ENCODE measurements at regions not wholly inside any gene's neighbourhood (a gene's known extent, or its start where the extent isn't known, plus 50 kb on each side); places are given as distances from the start of the nearest gene placed in this dataset.
"Not testable (repeated sequence)": the region's sequence is repeated elsewhere in the genome, so short reads cannot be mapped to it uniquely, and the experiment has no call there.

DNA sequence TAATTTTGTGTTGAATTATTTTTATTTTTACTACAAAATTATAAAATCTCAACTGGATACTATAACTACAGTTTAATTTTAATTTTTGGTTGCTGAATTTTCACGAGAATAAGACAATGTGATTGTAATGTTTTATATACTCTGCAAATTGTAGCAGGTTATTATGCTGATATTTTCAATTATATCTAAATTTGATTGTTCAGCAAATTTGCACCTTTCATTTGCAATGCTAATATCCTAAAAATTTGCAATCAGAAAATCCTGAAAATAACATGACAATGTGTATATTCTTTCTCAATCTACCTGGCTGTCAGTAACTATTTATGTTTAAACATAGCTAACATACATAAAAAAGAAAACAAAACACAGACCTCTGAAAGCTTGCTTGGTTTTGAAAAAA lies 932.2 kb upstream of the LRFN5 start:
- in situ Hi-C loops (cut with HindIII; ENCODE audit: low sequenced_read_pairs): no loop called here
- no peak for DNase-seq (ENCODE audit: low spot score)

DNA sequence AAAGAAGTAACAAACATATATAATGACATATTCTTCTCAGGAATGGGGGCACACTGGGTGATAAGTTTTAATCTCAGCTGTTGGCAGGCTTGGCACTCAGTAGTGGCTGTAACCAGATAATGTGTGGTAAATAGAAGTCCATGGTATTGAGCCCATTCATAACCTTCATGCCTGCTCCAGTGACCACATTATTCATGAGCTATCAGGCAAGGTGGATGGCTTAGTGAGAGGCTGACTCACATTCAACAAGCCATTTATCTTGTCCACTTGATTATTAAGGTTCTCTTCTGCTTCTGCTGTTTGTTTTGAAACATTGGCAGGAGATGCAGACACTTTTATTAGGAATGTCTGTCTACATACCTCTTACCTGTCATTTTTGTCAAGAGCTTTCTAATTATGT lies 950.4 kb upstream of the LRFN5 start:
- DNase-seq (ENCODE audit: low spot score): no peak
- in situ Hi-C loops (cut with HindIII; ENCODE audit: low sequenced_read_pairs): no loop called here

DNA sequence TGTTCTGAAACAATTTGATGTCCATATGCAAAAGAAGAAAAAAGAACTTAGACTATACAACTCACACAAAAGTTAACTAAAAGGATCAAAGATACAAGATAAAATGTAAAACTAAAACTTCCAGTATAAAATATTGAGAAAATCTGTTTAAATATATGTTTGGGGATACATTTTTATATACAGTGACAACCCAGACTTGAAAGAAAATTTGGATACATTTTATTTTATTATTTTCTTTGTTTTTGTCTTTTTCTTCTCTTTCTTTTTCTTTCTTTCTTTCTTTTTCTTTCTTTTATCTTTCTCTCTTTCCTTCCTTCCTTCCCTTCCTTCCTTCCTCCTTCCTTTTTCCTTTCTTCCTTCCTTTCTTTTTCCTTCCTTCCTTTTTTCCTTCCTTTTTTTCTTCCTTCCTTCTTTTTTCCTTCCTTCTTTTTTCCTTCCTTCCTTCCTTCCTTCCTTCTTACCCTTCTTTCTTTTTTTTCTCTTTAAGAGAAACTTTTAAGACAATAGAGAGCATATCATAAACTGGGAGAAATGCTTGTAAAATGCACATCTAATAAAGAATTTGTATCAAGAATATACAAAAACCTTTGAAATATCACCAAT lies 954.5 kb upstream of the LRFN5 start:
- DNase-seq (ENCODE audit: low spot score): no peak
- in situ Hi-C loops (cut with HindIII; ENCODE audit: low sequenced_read_pairs): no loop called here

DNA sequence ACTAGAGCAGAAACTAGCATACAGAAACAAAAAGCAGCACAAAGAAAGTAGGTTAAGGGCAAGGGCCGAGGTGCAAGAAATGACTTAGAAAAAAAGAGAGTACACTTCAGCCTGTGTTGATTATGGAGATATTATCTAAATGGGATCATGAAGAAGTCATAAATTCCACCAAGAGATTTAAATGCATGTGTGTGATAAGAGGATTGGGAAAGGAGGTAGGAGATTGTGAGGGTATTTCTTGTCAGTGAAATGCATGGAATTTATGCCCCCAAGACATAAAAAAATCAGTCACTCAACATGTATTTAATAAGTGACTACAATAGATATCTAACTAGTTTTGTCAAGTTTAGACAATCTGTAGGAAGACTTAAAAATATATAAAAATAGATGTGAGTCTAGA lies 976.2 kb upstream of the LRFN5 start:
- in situ Hi-C loops (cut with HindIII; ENCODE audit: low sequenced_read_pairs): no loop called here
- no peak for DNase-seq (ENCODE audit: low spot score)

DNA sequence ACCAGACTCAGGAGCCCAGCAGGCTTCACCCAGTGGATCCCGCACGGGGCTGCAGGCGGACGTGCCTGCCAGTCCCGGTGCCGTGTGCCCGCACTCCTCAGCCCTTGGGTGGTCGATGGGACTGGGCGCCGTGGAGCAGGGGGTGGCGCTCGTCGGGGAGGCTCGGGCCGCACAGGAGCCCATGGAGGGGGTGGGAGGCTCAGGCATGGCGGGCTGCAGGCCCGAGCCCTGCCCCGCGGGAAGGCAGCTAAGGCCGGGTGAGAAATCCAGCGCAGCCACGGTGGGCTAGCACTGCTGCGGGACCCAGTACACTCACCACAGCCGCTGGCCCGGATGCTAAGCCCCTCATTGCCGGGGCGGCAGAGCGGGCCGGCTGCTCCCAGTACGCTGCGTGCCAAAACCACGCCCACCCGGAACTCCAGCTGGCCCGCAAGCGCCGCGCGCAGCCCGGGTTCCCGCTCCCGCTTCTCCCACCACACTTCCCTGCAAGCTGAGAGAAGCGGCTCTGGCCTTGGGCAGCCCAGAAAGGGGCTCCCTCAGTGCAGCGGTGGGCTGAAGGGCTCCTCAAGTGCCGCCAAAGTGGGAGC lies 977.0 kb upstream of the LRFN5 start:
- in situ Hi-C loops (cut with HindIII; ENCODE audit: low sequenced_read_pairs); DNase-seq (ENCODE audit: low spot score): not testable (repeated sequence)

DNA sequence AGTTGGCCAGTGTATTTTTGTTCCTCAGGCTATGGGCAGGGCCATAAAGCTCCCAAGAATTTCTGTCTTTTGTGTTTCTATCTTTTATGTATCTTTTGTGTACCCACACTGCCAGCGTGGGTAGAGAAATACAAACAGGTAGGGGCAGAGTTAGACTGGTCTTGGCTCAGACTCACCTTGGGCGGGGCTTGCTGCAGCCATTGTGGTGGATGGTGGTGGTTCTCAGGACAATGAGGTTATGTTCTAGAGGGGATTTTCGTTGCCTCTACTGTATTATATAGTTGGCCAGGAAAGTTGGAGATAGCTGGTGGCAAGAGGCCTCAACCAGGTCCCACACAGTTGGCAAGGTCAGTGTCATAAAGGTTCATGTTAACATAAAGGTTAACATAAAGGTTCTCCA lies 977.5 kb upstream of the LRFN5 start:
- in situ Hi-C loops (cut with HindIII; ENCODE audit: low sequenced_read_pairs): no loop called here
- DNase-seq (ENCODE audit: low spot score): no peak

DNA sequence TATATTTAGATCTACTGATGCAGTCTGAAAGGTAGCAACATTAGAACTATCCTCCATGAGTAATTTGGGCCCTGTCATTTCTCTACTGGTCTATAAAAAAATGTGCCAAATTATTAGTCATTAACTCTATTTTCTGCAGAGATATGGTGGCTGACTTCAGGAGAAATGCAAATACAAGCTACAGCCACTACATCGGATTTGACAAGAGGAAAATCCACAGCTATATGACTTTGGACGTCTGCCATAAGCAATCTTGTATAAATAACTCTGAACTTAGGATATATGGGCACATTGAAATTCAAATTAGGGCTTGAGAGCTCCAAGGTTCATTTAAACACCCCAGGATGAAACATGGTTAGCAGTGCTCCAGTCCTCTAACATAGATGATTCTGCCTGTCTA lies 983.0 kb upstream of the LRFN5 start:
- no peak for DNase-seq (ENCODE audit: low spot score)
- in situ Hi-C loops (cut with HindIII; ENCODE audit: low sequenced_read_pairs): no loop called here

DNA sequence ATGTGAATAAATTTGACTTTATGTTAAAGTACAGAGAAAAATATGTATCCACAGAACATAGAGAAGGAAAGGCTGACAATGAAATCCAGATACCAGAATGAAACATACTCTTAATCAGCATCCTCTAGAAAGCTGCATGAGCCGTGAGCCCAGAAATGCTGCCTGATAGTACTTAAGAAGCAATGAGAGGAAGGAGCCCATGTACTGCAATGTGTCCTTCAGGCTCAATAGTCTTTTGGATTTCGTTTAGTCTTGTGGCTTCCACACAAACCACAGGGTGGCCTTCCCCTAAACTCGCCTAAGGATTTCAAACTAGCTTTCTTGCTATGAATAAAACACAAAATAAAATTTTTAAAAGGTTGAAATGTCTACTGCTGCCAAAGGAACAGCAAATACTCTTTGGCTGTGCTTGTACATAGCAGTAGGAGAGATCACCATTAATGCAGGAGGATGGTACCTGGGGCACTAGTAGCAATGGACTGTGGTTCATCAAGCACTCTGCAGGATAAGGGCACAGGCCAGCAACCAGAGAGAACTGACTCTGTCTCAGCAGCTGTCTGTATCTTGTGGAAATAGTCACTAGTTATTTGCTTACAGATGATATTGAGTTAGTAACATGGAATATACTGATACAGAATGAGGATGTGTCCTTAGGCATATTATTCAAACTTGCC lies 988.3 kb upstream of the LRFN5 start:
- in situ Hi-C loops (cut with HindIII; ENCODE audit: low sequenced_read_pairs): no loop called here

DNA sequence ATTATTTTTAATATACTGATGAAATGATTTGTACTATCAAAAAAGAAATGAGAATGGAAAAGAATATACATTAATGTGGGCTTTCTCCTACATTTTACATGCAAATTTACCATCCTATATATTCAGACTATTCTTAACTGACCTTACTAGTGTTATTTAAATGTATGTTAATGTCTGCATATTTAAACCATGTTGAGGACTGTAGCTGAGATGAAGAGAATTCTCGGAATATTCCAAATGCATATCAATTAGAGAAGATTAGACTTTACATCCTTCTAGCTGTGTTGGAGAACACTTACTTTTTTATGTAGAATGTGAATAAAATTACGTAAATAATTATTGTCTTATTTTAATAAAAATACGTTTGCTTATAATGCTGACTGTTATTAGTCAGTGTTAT lies 990.1 kb upstream of the LRFN5 start:
- in situ Hi-C loops (cut with HindIII; ENCODE audit: low sequenced_read_pairs): no loop called here
- no peak for DNase-seq (ENCODE audit: low spot score)

More for the DNA sequence above, 988.3 kb upstream of the LRFN5 start:
- DNase-seq (ENCODE audit: low spot score): no peak

DNA sequence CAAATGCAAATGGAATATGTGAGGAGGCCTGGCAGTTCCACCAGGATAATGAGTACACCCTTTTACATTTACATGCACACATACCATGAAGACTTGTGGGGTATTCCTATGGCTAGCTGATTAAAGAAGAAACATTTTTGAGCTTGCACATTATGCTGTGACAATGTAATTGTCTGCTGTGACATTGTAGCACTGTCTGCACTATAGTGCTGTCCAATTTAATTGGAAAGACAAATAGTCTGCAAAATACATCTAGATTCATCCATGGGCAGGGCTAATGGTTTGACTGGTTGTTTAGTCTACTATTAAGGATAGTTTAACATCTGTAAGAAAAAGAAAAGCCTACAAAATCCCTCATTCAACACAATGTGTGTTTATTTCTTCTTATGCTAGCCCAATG lies 1005.6 kb upstream of the LRFN5 start:
- in situ Hi-C loops (cut with HindIII; ENCODE audit: low sequenced_read_pairs): no loop called here
- no peak for DNase-seq (ENCODE audit: low spot score)

DNA sequence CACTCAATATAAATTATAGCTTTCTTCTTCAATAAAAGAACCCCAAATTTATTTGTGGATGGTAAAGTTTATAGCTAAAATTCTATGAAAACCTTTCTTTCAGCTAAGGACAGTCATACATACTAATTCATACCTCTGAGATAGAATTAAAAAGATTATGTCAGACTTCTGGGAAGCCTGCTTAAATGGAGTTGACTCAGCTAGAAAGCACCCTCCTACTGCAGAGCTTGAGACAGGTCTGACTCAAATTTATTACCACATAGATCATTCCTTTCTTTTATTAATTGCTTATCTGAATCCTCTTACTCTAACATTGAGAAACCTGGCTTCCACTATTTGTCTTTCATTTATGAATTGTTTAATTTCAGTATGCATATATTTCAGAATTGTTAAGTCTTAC lies 1007.0 kb upstream of the LRFN5 start:
- in situ Hi-C loops (cut with HindIII; ENCODE audit: low sequenced_read_pairs): no loop called here
- no peak for DNase-seq (ENCODE audit: low spot score)

DNA sequence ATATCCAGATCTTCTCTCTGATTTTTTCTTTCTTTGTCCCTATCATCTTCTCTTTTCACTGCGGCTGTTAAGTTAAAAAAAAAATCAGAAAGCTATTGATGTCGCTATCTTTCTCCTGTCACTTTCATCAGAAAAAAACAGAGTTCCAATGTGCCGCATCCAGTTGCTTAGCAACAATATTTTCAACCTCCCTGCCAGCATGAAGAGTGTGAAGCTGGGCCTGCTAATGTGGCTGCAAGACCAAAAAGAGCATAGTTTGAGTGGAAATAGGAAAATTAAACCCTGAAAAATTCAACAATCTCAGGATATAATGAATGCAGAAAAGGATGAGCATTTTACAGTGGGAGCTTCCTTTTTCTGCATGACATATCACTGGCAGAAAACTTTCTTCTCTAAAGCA lies 1025.4 kb upstream of the LRFN5 start:
- in situ Hi-C loops (cut with HindIII; ENCODE audit: low sequenced_read_pairs): no loop called here
- no peak for DNase-seq (ENCODE audit: low spot score)

DNA sequence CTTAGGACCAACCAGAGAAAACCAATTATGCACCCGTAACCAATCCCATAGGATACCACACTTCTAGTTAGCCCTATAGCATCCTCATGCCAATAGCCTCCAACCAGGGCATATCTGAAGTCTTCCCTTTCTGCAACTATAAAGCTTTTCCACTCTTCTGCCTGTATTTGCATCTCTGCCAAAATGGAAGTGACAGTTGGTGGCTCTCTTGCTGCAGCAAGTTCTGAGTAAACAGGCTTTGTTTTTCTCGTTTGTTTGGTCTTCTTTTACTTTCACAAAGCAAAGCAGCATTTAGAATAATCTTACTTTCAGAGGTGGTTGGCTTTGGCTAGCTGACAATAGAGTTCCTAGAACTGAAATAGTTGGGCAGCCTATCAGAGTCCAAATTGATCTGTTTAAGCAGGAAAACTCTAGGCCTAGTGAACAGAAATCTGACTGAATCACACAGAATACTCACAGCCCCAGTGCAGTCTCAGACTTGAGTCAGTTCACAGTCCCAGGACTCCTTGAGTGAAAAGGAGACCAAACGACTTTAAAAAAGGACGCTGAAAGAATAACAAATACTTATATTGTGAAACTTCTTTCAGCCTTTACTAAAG lies 1029.7 kb upstream of the LRFN5 start:
- in situ Hi-C loops (cut with HindIII; ENCODE audit: low sequenced_read_pairs): no loop called here
- DNase-seq (ENCODE audit: low spot score): no peak

DNA sequence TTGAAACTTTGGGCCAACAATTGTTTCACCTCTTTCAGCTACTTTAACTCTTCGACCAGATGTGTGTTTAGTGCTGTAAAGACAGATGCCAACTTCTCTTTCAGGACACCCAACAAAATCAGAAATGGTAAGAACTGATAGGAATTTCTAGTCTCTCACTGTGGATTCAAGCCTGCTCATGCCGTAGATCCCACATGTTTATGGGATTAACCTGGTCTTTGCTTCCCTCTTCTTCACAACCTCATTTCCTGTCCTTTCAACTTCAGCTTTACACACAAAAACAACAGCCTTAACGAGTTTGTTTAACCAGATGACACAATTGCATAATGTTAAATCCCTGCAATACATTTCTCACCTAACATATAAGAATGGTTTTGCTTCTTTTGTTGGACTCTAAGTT lies 1031.9 kb upstream of the LRFN5 start:
- in situ Hi-C loops (cut with HindIII; ENCODE audit: low sequenced_read_pairs): no loop called here

DNA sequence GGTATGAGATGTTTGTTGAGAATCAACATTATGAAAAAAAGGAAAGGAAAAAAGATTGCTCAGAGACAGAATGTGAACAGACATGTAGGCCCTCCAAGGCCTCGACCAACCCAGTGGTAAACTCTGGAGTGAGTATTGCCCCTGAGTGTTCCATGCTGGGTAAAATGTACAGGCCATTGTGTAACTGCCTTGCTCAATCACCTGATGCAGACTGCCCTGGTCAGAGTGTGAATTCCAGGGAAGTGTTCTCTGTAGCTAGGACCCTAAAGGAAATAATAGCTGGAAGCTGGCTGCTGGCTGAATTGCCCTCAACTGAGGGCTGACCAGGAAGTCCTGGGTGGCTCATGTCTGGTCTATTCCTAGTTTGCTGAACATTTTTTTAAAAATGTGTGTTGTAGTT lies 1081.4 kb upstream of the LRFN5 start:
- DNase-seq (ENCODE audit: low spot score): no peak
- in situ Hi-C loops (cut with HindIII; ENCODE audit: low sequenced_read_pairs): no loop called here

More for the DNA sequence above, 1031.9 kb upstream of the LRFN5 start:
- no peak for DNase-seq (ENCODE audit: low spot score)

DNA sequence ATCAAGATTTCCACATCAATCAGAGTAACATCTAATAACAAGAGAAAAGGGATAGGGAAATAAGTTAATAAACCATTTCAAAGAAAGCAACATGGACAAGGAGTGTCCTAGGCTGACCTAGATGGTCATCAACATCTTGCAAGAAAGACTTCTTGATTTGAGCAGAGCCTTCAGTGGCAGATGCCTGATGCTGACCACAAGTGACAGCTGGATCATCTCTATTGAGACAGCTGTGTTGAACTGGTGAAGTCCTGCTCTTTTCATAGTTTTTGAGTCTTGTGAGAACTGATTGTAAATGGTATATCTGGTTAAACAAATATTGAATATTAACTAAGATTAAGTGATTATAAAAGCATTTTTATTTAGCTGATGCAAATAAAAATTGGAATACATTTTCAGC lies 1083.6 kb upstream of the LRFN5 start:
- in situ Hi-C loops (cut with HindIII; ENCODE audit: low sequenced_read_pairs): no loop called here

DNA sequence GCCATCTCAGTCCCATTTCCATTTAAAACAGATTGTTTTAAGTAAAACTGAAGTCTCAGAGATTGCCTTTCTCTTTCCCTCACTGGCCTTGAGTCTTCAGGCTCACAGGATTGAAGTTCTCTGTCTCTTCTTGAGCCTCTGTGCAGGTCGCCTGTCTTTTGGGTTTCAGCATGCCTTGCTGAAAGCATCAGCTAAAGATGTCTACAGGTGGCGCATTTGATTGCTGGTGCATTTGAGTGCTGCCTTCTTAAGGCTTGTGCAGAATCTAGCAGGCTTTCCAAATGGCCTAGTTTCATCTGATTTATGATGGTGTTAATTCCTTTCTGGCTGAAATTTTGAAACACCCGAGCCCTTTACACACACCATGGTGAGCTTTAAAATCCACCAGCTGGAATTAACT lies 1062.2 kb upstream of the FBXO33 start:
- in situ Hi-C loops (cut with HindIII; ENCODE audit: low sequenced_read_pairs): no loop called here
- DNase-seq (ENCODE audit: low spot score): no peak

More for the DNA sequence above, 1083.6 kb upstream of the LRFN5 start:
- DNase-seq (ENCODE audit: low spot score): no peak

DNA sequence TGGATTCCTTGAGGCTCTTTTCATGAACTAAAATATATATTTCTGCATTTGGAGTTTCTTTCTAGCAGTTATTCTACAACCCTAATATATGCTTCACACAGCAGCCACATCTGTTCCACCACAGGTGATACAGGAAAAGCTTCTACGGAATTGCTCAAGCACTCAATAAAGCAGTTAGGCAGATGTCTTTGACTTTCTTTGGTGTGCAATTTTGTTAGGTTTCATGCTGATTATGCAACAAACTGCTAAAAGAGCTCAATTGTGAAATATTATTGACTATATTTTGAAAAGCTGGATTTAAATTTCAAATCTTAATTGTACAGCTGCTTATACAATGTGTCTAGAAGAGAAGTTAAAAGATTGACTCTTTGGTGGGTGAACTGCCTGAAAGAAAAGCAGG lies 1055.6 kb upstream of the FBXO33 start:
- DNase-seq (ENCODE audit: low spot score): no peak
- in situ Hi-C loops (cut with HindIII; ENCODE audit: low sequenced_read_pairs): no loop called here

DNA sequence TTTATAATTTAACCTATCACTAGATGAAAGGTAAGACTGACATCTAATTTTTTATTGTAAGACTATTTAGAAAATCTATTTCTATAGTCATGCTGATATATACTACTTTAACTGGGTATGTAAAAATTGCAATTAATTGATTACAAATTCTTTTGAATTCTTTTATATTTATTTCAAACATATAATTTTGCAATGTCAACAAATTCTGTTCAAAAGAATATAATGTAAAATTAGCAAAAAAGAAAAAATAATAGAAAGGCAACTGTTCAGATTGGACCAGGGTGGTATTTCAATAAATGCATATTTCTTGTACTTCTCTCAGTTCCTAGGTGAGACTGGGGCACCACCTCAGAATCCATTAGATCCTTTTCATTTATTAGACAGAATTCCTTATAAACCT lies 1053.5 kb upstream of the FBXO33 start:
- in situ Hi-C loops (cut with HindIII; ENCODE audit: low sequenced_read_pairs): no loop called here
- no peak for DNase-seq (ENCODE audit: low spot score)

DNA sequence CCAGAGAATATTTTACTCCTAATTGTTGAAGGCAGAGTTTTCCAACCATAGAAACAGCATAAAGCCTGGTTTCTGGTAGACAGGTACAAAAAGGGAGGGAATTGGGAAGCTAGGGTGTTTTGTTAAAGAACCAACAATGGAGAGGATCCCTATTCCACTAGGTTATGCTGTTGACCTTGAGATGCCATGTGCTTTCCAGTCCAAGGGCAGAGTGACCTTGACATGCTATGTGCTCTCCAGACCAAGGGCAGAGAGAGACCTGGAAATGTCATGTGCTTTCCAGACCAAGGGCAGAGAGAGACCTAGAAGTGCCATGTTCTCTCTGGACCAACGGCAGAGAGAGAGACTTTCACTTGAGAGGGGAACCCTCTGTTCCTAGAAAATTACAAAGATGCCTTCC lies 1043.8 kb upstream of the FBXO33 start:
- no peak for DNase-seq (ENCODE audit: low spot score)
- in situ Hi-C loops (cut with HindIII; ENCODE audit: low sequenced_read_pairs): no loop called here

DNA sequence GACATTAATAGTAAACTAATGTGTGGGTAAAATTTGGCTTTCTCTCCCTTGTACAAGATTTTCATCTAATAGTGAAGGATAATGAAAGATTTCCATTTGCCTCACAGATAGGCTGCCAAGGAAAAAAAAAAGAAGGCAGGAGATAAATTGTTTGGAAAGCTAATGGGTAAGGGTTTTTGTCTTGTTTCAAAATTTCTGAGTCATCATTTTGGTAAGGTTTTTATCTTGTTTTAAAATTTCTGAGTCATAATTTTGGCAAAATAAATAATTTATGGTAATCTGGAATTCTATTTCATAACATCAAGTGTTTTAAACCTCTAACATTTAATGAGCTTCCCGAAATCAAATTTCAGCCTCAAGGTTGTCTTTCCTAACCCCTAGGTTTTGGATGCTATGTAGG lies 1035.7 kb upstream of the FBXO33 start:
- in situ Hi-C loops (cut with HindIII; ENCODE audit: low sequenced_read_pairs): no loop called here

More for the DNA sequence above, 1035.7 kb upstream of the FBXO33 start:
- no peak for DNase-seq (ENCODE audit: low spot score)

All from G401 (cell line).